GM21423 (cell line): ENCODE measurements at regions not wholly inside any gene's neighbourhood (a gene's known extent, or its start where the extent isn't known, plus 50 kb on each side); places are given as distances from the start of the nearest gene placed in this dataset.
"Not testable (repeated sequence)": the region's sequence is repeated elsewhere in the genome, so short reads cannot be mapped to it uniquely, and the experiment has no call there.

Source experiments
- ATAC-seq: cut with Tn5 transposase; IDR thresholded peaks from one replicate; pipeline ENCODE4 v1.9.1; 2021; ENCODE audit warnings: mild to moderate bottlenecking, moderate library complexity; ENCODE audit not compliant: unreplicated experiment

DNA sequence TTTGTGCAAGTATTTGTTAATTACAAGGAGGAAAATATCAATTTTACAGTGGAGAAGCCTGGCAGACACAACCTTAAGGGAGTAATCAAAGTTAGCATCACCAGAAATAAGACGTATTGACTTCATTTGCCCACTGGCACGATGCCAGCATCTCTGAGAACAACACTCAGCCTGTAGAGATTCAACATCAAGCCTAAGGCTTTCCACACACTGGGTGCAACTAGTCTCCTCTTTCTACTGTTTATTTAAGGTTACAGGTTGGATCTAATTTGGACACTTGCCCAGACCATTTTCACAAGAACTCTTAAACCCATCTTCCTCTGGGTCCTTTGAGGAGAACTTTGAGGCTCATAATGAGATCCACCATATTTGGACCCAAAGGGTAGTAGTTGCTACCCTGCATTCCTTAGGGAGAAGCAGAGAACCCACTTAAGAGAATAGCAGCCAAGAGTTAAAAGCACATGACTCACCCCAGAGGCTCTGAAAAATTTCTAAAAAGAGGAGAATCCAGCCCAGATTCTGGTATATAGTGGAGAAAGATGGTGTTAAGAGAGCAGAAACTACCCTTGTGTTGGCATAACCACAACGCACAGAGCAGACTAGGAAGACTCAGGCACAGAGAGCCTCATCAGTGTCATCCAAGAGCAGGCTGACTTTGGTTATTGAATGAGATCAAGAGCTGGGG is 97.3 kb downstream of the CCDC71L start:
- ATAC-seq: no peak

DNA sequence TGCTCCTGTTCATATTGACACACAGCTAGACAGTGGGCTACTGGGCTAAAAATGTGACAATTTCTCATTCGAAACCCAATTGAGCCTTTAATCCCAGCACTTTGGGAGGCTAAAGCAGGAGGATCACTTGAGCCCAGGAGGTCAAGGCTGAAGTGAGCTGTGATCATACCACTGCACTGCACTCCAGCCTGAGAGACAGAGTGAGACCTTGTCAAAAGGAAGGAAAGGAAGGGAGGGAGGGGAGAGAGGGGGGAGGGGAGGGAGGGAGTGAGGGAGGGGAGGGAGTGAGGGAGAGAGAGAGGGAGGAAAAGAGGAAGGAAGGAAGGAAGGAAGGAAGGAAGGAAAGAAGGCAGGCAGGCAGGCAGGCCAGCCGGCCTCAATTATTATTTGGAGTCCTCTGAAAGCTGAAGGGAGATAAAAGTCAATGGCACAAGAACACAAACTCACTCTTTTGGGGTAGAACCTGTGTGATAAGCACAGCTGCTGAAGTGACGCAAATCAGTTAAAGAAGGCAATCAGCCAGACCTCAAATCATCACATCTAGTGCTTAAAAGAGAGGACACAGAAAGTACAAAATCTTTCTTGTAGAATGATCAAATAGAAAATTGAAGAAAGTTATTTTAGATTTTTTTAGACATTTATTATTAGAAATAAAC is 98.1 kb downstream of the CCDC71L start:
- no peak for ATAC-seq

DNA sequence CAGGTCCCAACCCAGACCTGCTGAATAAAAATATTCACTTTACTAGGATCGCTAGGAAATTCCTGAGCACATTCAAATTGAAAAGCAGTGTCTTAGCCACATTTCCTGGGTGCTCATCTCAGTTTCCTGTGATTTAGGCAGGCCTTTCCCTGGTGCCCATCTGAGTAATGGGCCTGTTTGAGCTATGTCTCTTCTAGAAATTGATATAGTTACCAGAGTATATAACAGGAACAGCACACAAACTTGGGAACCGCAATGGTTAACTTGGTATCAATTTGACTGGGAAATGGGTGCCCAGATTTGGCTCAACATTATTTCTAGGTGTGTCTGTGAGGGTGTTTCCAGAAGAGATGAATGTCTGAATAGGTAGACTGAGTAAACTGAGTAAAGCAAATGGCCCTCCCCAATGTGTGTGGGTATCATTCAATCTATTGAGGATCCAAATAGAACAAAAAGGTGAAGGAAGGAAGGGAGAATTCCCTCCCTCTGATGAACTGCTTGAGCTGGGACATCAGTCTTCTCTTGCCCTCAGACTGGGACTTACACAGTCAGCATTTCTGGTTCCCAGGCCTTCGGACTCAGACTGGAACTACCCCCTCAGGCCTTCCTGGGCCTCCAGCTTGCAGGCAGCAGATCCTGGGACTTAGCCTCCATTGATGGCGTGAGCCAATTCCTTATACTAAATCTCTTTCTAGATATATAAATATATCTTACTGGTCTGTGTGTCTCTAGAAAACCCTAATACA is 99.1 kb downstream of the CCDC71L start:
- ATAC-seq: no peak

DNA sequence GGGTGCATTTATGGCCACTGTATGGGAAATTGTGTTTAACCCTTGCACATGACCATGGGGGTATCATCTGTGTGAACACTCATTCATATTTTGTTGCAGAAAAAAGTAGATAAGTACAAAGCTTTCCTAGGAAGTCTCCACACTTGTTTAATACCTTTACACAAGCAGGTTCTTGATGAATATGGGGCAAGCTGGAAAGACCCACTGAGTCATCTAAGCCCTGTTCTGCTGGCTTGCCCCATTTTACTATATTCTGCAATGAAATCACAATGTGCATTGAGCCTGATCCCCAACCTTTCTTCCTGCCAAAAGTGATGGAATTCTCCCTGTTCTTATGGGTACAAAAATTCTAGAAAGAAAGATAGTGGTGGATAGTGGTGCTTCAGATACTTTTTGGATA is 99.8 kb downstream of the CCDC71L start:
- ATAC-seq: no peak

DNA sequence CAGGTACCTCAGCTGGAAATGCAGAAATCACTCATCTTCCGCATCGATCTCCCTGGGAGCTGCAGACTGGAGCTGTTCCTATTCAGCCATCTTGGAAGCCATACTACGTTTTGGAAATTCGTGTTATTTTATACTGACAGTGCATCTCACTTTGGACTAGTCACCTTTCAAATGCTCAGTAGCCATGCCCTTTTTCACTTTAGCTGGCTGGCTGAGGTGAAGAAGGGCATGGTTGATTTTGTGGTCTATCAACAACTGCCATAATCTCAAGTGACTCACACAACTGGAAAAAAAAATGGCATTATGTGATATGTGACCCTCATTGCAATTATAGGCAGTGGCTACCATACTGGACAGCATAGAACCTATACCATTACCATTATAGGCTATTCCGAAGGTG is 100.5 kb downstream of the CCDC71L start:
- no peak for ATAC-seq

DNA sequence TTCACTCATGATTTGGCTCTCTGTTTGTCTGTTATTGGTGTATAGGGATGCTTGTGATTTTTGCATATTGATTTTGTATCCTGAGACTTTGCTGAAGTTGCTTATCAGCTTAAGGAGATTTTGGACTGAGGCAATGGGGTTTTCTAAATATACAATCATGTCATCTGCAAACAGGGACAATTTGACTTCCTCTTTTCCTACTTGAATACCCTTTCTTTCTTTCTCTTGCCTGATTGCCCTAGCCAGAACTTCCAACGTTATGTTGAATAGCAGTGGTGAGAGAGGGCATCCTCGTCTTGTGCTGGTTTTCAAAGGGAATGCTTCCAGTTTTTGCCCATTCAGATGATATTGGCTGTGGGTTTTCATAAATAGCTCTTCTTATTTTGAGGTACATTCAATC is 104.7 kb downstream of the CCDC71L start:
- not testable (repeated sequence) for ATAC-seq

DNA sequence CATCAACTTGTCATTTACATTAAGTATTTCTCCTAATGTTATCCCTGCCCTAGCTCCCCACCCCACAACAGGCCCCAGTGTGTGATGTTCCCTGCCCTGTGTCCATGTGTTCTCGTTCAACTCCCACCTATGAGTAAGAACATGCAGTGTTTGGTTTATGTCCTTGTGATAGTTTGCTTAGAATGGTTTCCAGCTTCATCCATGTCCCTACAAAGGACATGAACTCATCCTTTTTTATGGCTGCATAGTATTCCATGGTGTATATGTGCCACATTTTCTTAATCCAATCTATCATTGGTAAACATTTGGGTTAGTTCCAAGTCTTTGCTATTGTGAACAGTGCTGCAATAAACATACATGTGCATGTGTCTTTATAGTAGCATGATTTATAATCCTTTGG is 106.3 kb downstream of the CCDC71L start:
- ATAC-seq: not testable (repeated sequence)

DNA sequence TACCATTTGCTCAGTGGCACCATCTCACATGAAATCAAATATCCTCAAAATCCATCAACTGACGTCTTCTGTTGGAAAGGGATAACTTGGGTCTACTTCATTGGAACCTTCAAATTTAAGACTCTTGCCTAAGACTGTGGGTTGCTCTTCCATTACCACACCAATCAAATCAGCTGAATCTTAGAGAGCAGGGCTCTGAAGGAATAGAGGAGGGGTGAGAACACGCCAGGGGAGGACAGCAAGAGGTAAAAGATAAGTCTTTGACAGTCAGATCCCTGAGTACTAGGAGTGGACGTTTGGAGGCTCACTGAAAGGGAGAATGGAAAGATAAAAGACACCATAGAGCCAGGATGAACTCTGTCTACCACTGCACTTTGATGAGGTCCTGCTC is 107.5 kb downstream of the CCDC71L start:
- no peak for ATAC-seq

DNA sequence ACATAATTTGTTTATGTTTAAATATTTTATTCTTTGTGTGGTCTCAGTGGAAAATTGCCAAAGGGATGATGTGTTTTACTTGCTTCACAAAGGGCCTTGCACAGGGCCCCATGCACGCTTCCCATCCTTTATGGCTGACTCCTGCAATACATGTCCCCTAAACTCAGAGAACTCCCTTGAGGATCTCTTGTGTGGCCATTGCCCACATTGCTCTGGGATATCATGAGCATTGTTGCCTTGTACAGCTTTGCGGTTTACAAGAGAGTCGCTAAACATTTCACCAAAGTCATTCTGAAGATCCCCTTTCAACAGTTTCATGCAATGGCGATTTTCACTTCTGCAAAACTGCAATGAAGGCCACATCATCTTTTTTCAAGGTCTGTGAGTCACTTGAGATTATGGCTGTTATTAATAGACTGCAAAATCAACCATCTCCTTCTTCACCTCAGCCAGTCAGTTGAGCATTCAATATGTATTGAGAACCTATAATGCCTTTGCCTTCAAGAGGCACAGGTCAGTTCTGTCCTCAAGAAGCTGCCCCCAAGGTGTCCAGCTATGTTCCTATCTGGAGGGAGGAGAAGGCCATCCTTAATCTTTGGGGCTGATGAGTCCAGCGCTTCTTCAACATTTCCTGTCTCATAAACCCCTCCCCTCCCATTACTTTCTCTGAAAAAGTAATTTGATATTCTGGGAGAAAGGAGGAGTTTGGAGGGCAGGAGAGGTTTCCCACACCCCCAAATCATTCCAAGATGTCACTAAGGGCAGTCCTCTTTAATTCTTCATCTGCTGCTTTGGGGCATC is 108.1 kb downstream of the CCDC71L start:
- peak; percentile 98 for ATAC-seq

DNA sequence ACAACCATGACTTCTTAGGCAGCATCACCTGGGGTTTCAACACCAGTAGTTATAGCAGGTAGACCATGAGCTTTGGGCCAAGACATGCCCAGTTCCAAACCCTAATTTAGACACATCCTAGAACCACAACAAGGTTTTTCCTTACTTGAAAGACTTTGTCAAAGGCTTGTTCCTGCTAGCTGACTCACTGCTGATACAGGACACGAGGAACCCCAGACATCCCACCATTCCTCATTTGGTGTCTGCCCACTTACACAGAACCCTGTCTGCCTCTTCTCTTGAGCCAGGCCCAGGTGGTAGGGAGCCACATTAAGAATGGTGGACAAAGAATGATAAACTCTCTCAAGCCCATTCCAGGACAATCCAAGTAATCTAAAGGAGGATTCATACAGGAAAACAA is 109.0 kb downstream of the CCDC71L start:
- no peak for ATAC-seq

DNA sequence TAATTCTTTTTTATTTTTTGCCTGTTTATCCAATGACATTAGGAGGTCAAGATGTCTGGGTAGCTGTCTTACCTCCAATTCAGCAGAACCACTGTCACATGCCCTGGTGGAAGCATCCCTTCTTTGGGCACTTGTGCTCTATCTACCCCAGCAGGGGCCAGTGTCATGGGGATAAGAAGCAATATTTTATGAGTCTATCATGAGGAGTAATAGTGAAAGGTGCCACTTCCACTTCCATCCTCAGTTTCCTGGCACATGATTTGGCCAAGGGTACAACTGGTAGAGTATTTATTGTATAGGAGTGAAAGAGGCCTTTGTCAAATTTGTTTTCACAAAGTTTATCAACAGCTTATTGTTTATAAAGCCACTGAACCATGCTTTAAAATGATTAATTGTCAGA is 112.5 kb downstream of the CCDC71L start:
- ATAC-seq: no peak

DNA sequence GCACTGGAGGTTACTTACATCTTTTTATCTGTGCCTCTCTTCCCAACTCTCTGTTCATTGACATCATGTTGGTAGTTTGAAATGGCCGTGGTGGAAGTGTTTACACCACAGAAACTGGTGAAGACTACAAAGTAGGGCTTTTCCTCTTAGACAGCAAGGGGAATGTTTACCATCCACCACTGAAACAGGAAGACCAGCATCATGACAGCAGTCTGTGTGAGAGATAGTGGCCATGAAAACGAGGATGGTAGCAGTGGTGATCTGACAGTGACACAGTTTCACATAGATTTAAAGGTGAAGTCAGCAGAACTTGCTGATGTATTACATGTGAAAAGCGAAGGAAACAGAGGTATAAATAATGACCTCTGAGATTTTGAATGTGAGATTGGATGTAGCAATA is 115.7 kb downstream of the CCDC71L start:
- peak; percentile 57 for ATAC-seq

DNA sequence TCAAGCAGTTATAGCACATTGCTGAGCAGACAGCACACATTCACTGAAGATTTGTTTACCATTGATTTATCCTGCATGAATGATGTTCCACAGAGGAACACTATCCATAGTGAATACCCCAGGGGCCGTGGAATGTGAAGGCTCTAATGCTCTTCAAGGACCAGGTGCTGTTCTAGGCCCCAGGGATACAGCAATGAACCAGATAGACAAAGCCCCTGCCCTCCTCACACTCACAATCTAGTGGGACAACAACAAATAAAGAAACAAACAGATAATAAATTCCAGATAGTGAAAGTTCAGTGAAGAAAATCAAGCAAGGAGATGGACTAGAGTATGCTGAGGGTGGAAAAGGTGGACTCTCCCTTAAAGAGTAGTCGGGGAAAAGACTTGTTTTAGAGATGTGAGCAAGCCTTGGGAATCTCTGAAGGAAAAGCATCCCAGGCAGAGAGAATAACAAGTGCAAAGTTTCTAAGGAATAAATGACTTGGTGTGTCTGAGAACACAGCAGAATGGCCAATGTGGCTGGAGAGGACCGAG is 117.7 kb downstream of the CCDC71L start:
- ATAC-seq: no peak

DNA sequence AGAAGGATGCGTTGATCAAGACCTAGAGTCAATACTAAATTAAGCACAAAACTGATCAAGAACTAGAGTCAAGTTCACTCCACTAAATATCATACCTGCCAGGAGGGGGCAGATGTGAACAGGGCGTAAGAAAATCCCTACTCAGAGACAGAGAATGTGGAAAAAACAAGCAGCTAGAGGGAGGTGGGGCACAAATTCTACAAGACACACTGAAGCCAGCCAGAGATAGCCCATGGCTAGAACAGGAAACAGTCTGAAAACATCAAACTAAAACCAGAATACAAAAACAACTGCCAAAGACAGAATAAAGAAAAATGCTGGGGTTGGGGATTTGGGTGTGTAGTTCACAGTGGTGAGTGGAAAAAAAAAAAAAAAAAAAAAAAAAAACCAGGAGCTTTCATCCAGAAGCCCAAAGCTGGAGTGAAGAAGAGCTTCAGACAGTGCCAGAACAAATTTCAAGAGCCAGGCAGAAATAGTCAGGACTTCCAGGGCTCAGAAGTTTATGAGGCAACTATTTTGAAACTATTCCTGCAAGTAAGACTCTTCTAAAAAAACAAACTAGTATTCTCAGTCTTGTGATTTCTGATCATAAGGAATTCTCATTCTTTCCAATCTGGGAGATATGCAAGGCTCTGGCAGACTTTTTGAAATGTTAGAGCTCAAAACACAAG is 118.3 kb downstream of the CCDC71L start:
- ATAC-seq: peak; percentile 75

DNA sequence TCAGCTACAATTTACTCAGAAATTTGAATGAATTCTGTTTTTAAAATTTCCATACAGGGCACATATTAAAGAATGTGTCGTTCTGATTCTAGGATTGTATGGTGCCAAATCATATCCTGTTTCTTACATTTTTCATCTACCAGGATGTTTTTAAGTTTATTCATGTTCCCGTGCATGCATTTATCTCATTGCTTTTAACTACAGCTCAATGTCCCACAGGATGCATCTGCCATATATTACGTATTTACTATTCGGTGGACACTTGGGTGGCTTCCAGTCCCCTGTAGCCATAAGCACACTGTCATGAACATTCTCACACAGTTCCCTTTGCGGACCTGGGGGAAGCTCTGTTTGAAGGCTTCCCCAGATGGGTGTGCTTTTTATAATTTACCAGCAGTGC is 122.3 kb downstream of the CCDC71L start:
- no peak for ATAC-seq

DNA sequence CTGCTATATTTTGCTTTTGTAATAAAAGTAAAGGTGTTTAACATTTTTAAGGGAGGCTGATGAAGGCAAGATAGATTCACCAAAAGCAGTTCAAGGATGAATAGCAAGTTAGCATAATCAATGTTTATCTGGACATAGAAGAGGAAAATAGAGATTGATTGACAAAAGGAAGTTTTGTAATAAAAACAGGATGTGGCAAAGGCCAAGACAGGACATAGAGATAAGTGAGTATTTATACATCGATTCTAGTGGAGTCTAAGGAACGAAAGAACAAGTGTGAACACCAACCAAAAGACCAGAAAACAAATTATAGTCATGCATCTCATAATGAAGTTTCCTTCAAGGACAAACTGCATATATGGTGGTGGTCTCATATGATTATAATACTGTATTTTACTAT is 123.8 kb downstream of the CCDC71L start:
- no peak for ATAC-seq

DNA sequence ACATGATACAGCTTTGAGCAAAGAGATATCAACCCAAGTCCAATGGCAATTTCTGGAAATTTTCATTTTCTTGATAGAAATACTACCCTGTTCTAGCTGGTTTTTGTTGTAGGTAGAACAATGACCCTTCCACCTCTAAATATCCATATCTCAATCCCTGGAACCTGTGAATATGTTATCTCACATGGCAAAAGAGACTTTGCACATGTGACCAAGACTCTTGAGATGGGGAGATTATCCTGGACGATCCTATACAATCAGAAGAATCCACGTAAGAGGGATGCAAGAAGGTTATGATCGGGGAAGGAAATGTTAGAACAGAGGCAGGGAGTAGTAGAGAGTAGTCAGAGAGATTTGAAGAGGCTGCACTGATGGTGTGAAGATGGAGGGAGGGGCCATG is 124.9 kb downstream of the CCDC71L start:
- no peak for ATAC-seq

DNA sequence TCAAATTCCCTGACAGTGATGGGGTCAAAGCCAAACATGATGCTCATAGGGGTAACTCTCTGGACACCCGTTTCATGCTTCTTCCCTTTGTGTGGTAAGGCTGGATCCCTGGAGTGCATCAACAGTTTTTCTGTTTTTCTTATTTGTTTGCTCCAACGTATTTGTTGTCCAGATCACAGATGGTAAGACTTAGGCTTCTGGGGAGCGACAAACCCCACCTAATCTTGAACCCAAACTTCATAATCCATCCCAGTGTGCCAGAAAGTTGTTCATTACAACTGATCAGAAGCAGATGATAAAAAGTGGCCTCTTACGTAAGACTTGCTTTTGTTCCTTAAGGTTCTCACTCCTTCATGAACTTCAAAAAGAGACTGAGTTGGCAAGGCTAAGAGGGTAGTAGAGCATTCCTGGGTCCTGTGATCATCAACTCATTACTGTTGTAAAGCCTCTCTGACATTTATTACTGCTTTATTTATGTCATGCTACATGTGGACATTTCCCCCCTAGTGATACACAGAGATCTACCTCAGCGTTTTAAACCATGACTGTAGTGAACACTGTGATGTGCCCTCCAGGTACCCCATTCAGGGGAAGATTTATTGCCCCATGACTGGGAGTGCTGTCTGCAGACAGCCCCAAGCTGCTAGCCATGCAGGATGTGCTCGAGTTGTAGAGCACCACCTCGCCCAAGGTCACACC is 125.6 kb downstream of the CCDC71L start:
- ATAC-seq: no peak

DNA sequence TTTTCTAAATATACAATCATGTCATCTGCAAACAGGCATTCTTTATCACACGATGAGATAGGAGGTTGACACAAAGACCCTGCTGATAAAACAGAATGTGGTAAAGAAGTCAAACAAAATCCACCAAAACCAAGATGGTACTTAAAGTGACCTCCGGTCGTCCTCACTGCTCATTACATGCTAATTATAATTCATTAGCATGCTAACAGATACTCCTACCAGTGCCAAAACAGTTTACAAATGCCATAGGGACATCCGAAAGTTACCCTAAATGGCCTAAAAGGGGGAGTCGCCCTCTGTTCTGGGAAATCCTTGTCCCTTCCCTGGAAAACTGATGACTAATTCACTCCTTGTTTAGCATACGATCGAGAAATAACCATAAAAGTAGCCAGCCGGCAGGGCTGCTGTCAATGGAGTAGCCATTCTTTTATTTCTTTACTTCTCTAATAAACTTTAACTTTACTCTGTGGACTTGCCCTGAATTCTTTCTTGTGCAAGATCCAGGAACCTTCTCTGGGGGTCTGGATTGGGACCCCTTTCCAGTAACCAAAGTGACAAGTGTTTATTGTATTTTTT is 126.6 kb downstream of the CCDC71L start:
- ATAC-seq: no peak

DNA sequence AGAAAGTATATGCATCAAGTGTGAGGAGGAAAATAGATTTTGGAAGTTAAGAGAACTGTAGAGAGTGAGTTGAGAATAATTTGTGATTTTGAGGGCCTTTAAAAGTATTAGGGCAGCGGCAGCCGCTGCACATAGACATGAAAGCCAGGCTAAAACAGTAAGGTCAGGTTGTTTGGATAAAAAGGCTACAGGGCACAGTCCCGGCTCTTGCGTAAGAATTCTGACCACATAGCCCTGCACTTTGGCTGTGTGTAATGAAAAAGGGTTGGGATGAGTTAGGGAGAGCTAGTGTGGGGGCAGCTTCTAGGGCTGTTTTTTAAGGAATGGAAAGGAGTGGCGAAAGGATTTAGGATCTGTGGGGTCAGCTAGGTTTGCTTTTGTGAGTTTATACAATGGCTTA is 130.8 kb downstream of the CCDC71L start:
- not testable (repeated sequence) for ATAC-seq
